H1 (cell line): ENCODE measurements at regions not wholly inside any gene's neighbourhood (a gene's known extent, or its start where the extent isn't known, plus 50 kb on each side); places are given as distances from the start of the nearest gene placed in this dataset.
A peak's percentile ranks its signal among the peaks of the same experiment; 100 is the strongest.

Experiments used
- CTCF ChIA-PET: fragments of 300-600 bp; sonication (Branson Sonifier 250); formaldehyde crosslinking; loops from one replicate; lab custom pipeline; 2021; ENCODE audit not compliant: partially characterized antibody; lab: Charles Lee
- POLR2A ChIA-PET: fragments of 300-600 bp; sonication (Branson Sonifier 250); formaldehyde crosslinking; loops from one replicate; lab custom pipeline; 2021; ENCODE audit warnings: inconsistent platforms; ENCODE audit not compliant: partially characterized antibody; lab: Charles Lee
- DNase-seq, 2 experiments: peaks; one replicate each; pipeline versions ENCODE4 v3.0.0 to v3.0.0-alpha.2; 2010 to 2022; ENCODE audit warnings: low spot score in 2 of 2, low read depth in 1 of 2, mixed read lengths in 1 of 2
- FAIRE-seq: peaks from 2 replicates; lab custom pipeline; 2011; peaks lifted over from hg19 to GRCh38; lab: Jason Lieb, UNC
- H2AFZ ChIP-seq: 2 replicates; pipeline ENCODE4 v1.8.1; 2012; ENCODE audit warnings: low read length, inconsistent platforms
- H2AK5ac ChIP-seq: 2 replicates; pipeline ENCODE4 v1.6.1; 2013; ENCODE audit warnings: low read depth, low read length
- H2BK120ac ChIP-seq: replicated peaks from 2 replicates; pipeline ENCODE3; 2013; ENCODE audit warnings: low read depth, low read length, inconsistent platforms
- H2BK12ac ChIP-seq: 2 replicates; pipeline ENCODE4 v1.6.1; 2013; ENCODE audit warnings: low read depth, low read length
- H2BK15ac ChIP-seq: 2 replicates; pipeline ENCODE4 v1.6.1; 2013; ENCODE audit warnings: low read length
- H2BK20ac ChIP-seq: 2 replicates; pipeline ENCODE4 v1.6.1; 2013; ENCODE audit warnings: low read length
- H2BK5ac ChIP-seq: 2 replicates; pipeline ENCODE4 v1.6.1; 2013; ENCODE audit warnings: low read depth, low read length
- H3K14ac ChIP-seq: 2 replicates; pipeline ENCODE4 v1.6.1; 2013; ENCODE audit warnings: inconsistent platforms; ENCODE audit not compliant: insufficient read length
- H3K18ac ChIP-seq: 2 replicates; pipeline ENCODE4 v1.6.1; 2013; ENCODE audit warnings: low read length; ENCODE audit errors: extremely low read depth
- H3K23ac ChIP-seq: 2 replicates; pipeline ENCODE4 v1.6.1; 2013; ENCODE audit warnings: inconsistent platforms; ENCODE audit not compliant: insufficient read length
- H3K23me2 ChIP-seq: 2 replicates; pipeline ENCODE4 v1.6.1; 2013; ENCODE audit warnings: low read depth, low read length
- H3K27ac ChIP-seq: 2 replicates; pipeline ENCODE4 v1.6.1; 2011; ENCODE audit warnings: low read depth, low read length, inconsistent platforms
- H3K27me3 ChIP-seq, 4 experiments: replicated peaks in 1 of 4; 1 replicate in 1 of 4; 2 replicates in 3 of 4; pipeline versions ENCODE4 v1.6.1 to v1.8.1; 2011 to 2013; ENCODE audit warnings: low read length in 3 of 4, mild to moderate bottlenecking in 3 of 4, inconsistent platforms in 2 of 4, mixed read lengths in 2 of 4, moderate library complexity in 1 of 4; ENCODE audit not compliant: control insufficient read depth in 3 of 4, insufficient read depth in 3 of 4; ENCODE audit errors: extremely low read depth in 1 of 4
- H3K36me3 ChIP-seq, 4 experiments: 2 replicates each; pipeline versions ENCODE4 v1.6.1 to v1.8.1; 2011 to 2013; ENCODE audit warnings: mild to moderate bottlenecking in 4 of 4, low read length in 3 of 4, moderate library complexity in 2 of 4, control low read depth in 1 of 4, inconsistent platforms in 1 of 4; ENCODE audit not compliant: insufficient read depth in 4 of 4, control insufficient read depth in 2 of 4
- H3K4ac ChIP-seq: replicated peaks from 2 replicates; pipeline ENCODE3; 2013; ENCODE audit warnings: low read length, low read depth, mixed read lengths, inconsistent platforms; ENCODE audit not compliant: insufficient read length
- H3K4me1 ChIP-seq, 4 experiments: replicated peaks in 1 of 4; 1 replicate in 1 of 4; 2 replicates in 3 of 4; pipeline versions ENCODE4 v1.6.1 to v1.8.1; 2011 to 2013; ENCODE audit warnings: low read length in 3 of 4, inconsistent platforms in 2 of 4, mixed read lengths in 1 of 4; ENCODE audit not compliant: insufficient read depth in 4 of 4, control insufficient read depth in 3 of 4
- H3K4me2 ChIP-seq, 2 experiments: 2 replicates each; pipeline versions ENCODE4 v1.6.1 to v1.8.1; 2011 to 2013; ENCODE audit warnings: low read depth in 2 of 2, low read length in 2 of 2, control low read depth in 1 of 2, inconsistent platforms in 1 of 2, mild to moderate bottlenecking in 1 of 2; ENCODE audit not compliant: insufficient read depth in 1 of 2
- H3K4me3 ChIP-seq, 4 experiments: fragments of 200-600, 300-600 bp in 1 of 4; sonication (generic), shearing (Covaris generic), sonication (Bioruptor Twin) in 1 of 4; 2 replicates each; pipeline versions ENCODE4 v1.5.1 to v1.8.1; 2011 to 2016; ENCODE audit warnings: low read length in 4 of 4, low read depth in 3 of 4, control low read depth in 2 of 4, inconsistent platforms in 2 of 4, mild to moderate bottlenecking in 2 of 4, mixed read lengths in 1 of 4, moderate library complexity in 1 of 4; ENCODE audit not compliant: insufficient read depth in 2 of 4; ENCODE audit errors: extremely low read depth in 1 of 4
- H3K56ac ChIP-seq: replicated peaks from 2 replicates; pipeline ENCODE3; 2013; ENCODE audit warnings: low read depth, mild to moderate bottlenecking, mixed read lengths, low read length, inconsistent platforms; ENCODE audit not compliant: insufficient read length
- H3K79me1 ChIP-seq: 2 replicates; pipeline ENCODE4 v1.6.1; 2013; ENCODE audit warnings: low read depth, low read length, control low read depth
- H3K79me2 ChIP-seq, 2 experiments: 2 replicates each; pipeline versions ENCODE4 v1.6.1 to v1.8.1; 2012 to 2013; ENCODE audit warnings: low read length in 2 of 2, mild to moderate bottlenecking in 2 of 2, inconsistent platforms in 1 of 2; ENCODE audit not compliant: insufficient read depth in 2 of 2, control insufficient read depth in 1 of 2
- H3K9ac ChIP-seq, 4 experiments: replicated peaks in 1 of 4; 1 replicate in 1 of 4; 2 replicates in 3 of 4; pipeline versions ENCODE4 v1.6.1 to v1.8.1; 2011 to 2013; ENCODE audit warnings: low read depth in 3 of 4, low read length in 3 of 4, control low read depth in 2 of 4, mild to moderate bottlenecking in 2 of 4, moderate library complexity in 2 of 4, inconsistent platforms in 1 of 4; ENCODE audit errors: extremely low read depth in 1 of 4
- H3K9me3 ChIP-seq, 2 experiments: 2 replicates each; pipeline versions ENCODE4 v1.6.1 to v1.8.1; 2012 to 2013; ENCODE audit warnings: mild to moderate bottlenecking in 2 of 2, moderate library complexity in 2 of 2, control low read depth in 1 of 2, inconsistent platforms in 1 of 2, low read depth in 1 of 2, low read length in 1 of 2, mixed read lengths in 1 of 2; ENCODE audit not compliant: insufficient read depth in 2 of 2
- H4K20me1 ChIP-seq, 2 experiments: replicated peaks in 1 of 2; 2 replicates each; pipeline versions ENCODE3 to v1.8.1; 2011 to 2013; ENCODE audit warnings: inconsistent platforms in 2 of 2, low read length in 2 of 2, mild to moderate bottlenecking in 1 of 2; ENCODE audit not compliant: insufficient read depth in 2 of 2, control insufficient read depth in 1 of 2
- H4K5ac ChIP-seq: 2 replicates; pipeline ENCODE4 v1.6.1; 2013; ENCODE audit warnings: low read length, low read depth, mixed read lengths, inconsistent platforms; ENCODE audit not compliant: insufficient read length
- H4K8ac ChIP-seq: 2 replicates; pipeline ENCODE4 v1.8.0; 2013; ENCODE audit warnings: mild to moderate bottlenecking, moderate library complexity, low read length, inconsistent platforms; ENCODE audit not compliant: insufficient read depth; ENCODE audit errors: extremely low read depth
- H4K91ac ChIP-seq: replicated peaks from 2 replicates; pipeline ENCODE3; 2013; ENCODE audit warnings: low read length, mixed read lengths, inconsistent platforms; ENCODE audit not compliant: insufficient read length
- BCL11A ChIP-seq, 2 experiments: IDR thresholded peaks; one replicate each; pipeline ENCODE4 v1.6.1; 2011; ENCODE audit warnings: low read depth in 2 of 2, low read length in 2 of 2, mild to moderate bottlenecking in 2 of 2
- BRCA1 ChIP-seq: IDR thresholded peaks from 2 replicates; pipeline ENCODE4 v1.6.1; 2012; ENCODE audit warnings: low read depth, low read length, improper control_type of control experiment
- CEBPB ChIP-seq: IDR thresholded peaks from 2 replicates; pipeline ENCODE4 v1.6.1; 2012; ENCODE audit warnings: low read depth, low read length
- MAFK ChIP-seq: IDR thresholded peaks from 2 replicates; pipeline ENCODE4 v1.6.1; 2012; ENCODE audit warnings: low read depth, mild to moderate bottlenecking, improper control_type of control experiment, low read length
- POLR2A ChIP-seq, 2 experiments: IDR thresholded peaks; 1 replicate in 1 of 2; 2 replicates in 1 of 2; pipeline ENCODE4 v1.6.1; 2011; ENCODE audit warnings: low read depth in 2 of 2, low read length in 2 of 2, mild to moderate bottlenecking in 2 of 2; ENCODE audit errors: control extremely low read depth in 1 of 2
- WGBS, 2 experiments: shearing (Covaris generic) in 1 of 2; methylation state at CpG; one replicate each; pipeline versions ENCODE4 v1.1.6 to v1.1.7; 2013 to 2015; ENCODE audit warnings: low lambda C conversion rate in 2 of 2, mixed read lengths in 2 of 2, inconsistent platforms in 1 of 2, low coverage in 1 of 2, missing lambda C conversion rate in 1 of 2; ENCODE audit not compliant: insufficient replicate concordance in 2 of 2, insufficient coverage in 1 of 2, insufficient read length in 1 of 2; ENCODE audit errors: extremely low coverage in 1 of 2, missing lambda C conversion rate in 1 of 2; 5-methylcytosine and 5-hydroxymethylcytosine counted together

GRCh38 chr16:63612462-63613227, 1509.2 kb downstream of the CDH11 start:
- Histone ChIP-seq H3K9me3 (peaks cover 0 to 2% of the 10 kb centered on the region in 2 experiments; a peak in 1 of 4 replicates), H4K8ac (no peak overlapping the region), H4K91ac (no peak overlapping the region), H3K79me1 (no peaks in the 10 kb centered on the region), H4K20me1 (no peaks in the 10 kb centered on the region), H3K4me2 (no peak overlapping the region), H3K23ac (no peak overlapping the region), H2BK20ac (no peak overlapping the region), H3K27me3 (no peaks in the 10 kb centered on the region), H2AK5ac (no peak overlapping the region), H3K18ac (no peak overlapping the region), H3K9ac (no peak overlapping the region), H3K4ac (no peak overlapping the region), H3K4me1 (peaks cover 0 to 2% (median 0%) of the 10 kb centered on the region in 4 experiments; a peak in 1 of 7 replicates), H2BK12ac (no peak overlapping the region), H3K23me2 (no peaks in the 10 kb centered on the region), H4K5ac (no peak overlapping the region), H3K4me3 (no peak overlapping the region), H2BK120ac (no peak overlapping the region), H2AFZ (no peak overlapping the region), H3K27ac (no peak overlapping the region), H2BK5ac (no peak overlapping the region), H3K36me3 (no peaks in the 10 kb centered on the region), H3K79me2 (no peaks in the 10 kb centered on the region), H2BK15ac (no peak overlapping the region), H3K14ac (no peak overlapping the region), H3K56ac (no peak overlapping the region)
- ChIA-PET POLR2A (no interaction called here), CTCF (no interaction called here)
- FAIRE-seq (no peak), DNase-seq (no peak)
- WGBS, 2 experiments = 69% methylated on average over 4 of the region's 4 CpGs; no CpG with 5 or more reads in 1 of the 2 experiments
- TF ChIP-seq CEBPB (no peak), MAFK (peak; percentile 33; the same call in 1 of the 2 replicates), POLR2A (IDR thresholded peaks at IDR 0.05; ENCODE audit: control extremely low read depth in 1 of 2, low read depth in 2 of 2, low read length in 2 of 2) (no peak), BRCA1 (no peak), BCL11A (IDR thresholded peaks at IDR 0.05; ENCODE audit: low read depth in 2 of 2, low read length in 2 of 2) (peak in 1 of 2 experiments; percentile 10)
